OCI-LY7 (cell line): ENCODE measurements at regions not wholly inside any gene's neighbourhood (a gene's known extent, or its start where the extent isn't known, plus 50 kb on each side); places are given as distances from the start of the nearest gene placed in this dataset.

Experiments used
- EZH2phosphoT487 ChIP-seq: fragments of 200-600 bp; sonication (generic); IDR thresholded peaks from 2 replicates; pipeline ENCODE4 v1.6.1; 2018; ENCODE audit warnings: low read depth, borderline replicate concordance, mild to moderate bottlenecking, mixed run types, antibody characterized with exemption, low read length, moderate library complexity, mixed read lengths
- TF ChIP-seq, protein P1 (sequence below): fragments of 200-600 bp; sonication (generic); conservative IDR thresholded peaks from 2 replicates; pipeline ENCODE4 v1.5.1; 2014; ENCODE audit warnings: mild to moderate bottlenecking, antibody characterized with exemption, low read length, moderate library complexity, mixed read lengths

DNA sequence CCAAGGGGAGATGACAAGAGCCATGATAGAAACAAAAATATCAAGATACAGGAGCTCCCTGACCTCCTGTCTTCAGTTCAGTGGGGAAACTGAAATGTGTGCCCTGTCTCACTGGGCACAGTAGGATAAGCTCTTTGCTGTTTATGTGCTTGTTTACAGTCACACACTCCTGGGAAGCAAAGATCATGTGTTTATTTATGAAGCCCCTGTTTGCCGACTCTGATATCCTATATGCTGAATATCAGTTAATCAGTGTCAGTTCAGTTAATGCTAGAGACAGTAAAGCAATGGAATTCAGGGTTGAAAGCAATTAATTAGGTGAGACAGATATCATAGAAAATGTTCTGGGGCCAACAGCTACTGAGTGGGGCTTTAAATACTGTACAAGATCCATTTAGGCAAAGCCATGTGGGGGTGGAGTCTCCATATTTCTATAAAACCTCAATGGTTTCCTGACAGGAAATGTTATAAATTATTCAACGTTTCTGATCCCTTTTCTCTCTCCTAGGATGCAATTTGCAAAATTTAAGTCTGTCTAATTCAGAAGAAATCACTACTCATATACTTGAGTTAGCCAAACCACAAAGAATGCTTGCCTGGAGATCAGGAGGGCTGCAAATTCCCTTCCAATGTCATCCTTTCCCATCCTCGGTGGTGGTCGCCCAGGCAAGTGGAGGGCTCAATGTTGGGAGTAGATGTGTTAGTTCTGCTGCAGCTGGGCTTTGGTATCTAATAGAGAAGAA lies 551.3 kb downstream of the CMPK2 start:
- TF ChIP-seq, protein P1, sequence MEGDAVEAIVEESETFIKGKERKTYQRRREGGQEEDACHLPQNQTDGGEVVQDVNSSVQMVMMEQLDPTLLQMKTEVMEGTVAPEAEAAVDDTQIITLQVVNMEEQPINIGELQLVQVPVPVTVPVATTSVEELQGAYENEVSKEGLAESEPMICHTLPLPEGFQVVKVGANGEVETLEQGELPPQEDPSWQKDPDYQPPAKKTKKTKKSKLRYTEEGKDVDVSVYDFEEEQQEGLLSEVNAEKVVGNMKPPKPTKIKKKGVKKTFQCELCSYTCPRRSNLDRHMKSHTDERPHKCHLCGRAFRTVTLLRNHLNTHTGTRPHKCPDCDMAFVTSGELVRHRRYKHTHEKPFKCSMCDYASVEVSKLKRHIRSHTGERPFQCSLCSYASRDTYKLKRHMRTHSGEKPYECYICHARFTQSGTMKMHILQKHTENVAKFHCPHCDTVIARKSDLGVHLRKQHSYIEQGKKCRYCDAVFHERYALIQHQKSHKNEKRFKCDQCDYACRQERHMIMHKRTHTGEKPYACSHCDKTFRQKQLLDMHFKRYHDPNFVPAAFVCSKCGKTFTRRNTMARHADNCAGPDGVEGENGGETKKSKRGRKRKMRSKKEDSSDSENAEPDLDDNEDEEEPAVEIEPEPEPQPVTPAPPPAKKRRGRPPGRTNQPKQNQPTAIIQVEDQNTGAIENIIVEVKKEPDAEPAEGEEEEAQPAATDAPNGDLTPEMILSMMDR = no peak
- TF ChIP-seq EZH2phosphoT487 = no peak
